SK-N-SH (cell line): ENCODE measurements at regions not wholly inside any gene's neighbourhood (a gene's known extent, or its start where the extent isn't known, plus 50 kb on each side); places are given as distances from the start of the nearest gene placed in this dataset.

Source experiments
- CHD2 ChIP-seq: fragments of 150-350 bp; IDR thresholded peaks from 2 replicates; pipeline ENCODE4 v1.6.1; 2018; ENCODE audit warnings: low read length; ENCODE audit not compliant: partially characterized antibody
- EZH2phosphoT487 ChIP-seq: fragments of 200-600 bp; sonication (generic); IDR thresholded peaks from 2 replicates; pipeline ENCODE4 v1.6.1; 2017; ENCODE audit warnings: low read depth, mixed run types, mild to moderate bottlenecking, antibody characterized with exemption, moderate library complexity, borderline replicate concordance
- MAX ChIP-seq: IDR thresholded peaks from 2 replicates; pipeline ENCODE4 v1.4.0; 2012; ENCODE audit warnings: low read depth
- RAD21 ChIP-seq: IDR thresholded peaks from 2 replicates; pipeline ENCODE4 v1.6.1; 2012; ENCODE audit warnings: mild to moderate bottlenecking, low read length
- RFX5 ChIP-seq: IDR thresholded peaks from 2 replicates; pipeline ENCODE4 v1.6.1; 2012; ENCODE audit warnings: mild to moderate bottlenecking, improper control_type of control experiment, low read length
- SMC3 ChIP-seq: IDR thresholded peaks from 2 replicates; pipeline ENCODE4 v1.6.1; 2012; ENCODE audit warnings: low read depth, low read length, improper control_type of control experiment
- TEAD4 ChIP-seq: IDR thresholded peaks from 2 replicates; pipeline ENCODE4 v1.4.0; 2012; ENCODE audit warnings: mild to moderate bottlenecking, borderline replicate concordance; ENCODE audit not compliant: insufficient read depth
- TF ChIP-seq, protein P1 (sequence below): fragments of 200-600 bp; sonication (generic); IDR thresholded peaks from 2 replicates; pipeline ENCODE4 v1.6.1; 2017; ENCODE audit warnings: antibody characterized with exemption, mild to moderate bottlenecking, moderate library complexity
- TF ChIP-seq, protein P2 (sequence below): fragments of 150-350 bp; IDR thresholded peaks from 2 replicates; pipeline ENCODE4 v1.6.1; 2016; ENCODE audit warnings: mild to moderate bottlenecking, low read depth, low read length
- TF ChIP-seq, protein P3 (sequence below): fragments of 150-350 bp; IDR thresholded peaks from 2 replicates; pipeline ENCODE4 v1.6.1; 2017; ENCODE audit warnings: antibody characterized with exemption, low read length, low read depth, borderline replicate concordance

DNA sequence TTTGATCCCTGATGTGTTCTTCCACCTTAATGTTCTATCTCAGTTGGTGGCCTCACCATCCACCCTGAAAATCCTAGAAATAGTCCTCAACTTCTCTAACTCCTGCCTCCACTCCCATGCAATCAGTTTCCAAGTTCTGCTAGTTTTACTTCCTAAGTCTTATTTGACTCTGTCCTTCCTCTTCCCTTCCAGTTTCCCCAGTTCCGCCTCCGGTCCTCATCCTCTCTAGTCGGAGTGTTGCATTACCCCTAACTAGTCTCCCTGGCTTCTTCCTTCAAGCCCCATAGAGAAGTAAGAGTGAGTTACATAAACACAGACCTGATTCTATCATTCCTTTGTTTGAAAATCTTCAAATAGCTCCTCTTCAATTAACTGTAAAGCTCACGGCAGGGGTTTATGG, 236.5 kb downstream of the GXYLT1 start:
- no peak for TF ChIP-seq EZH2phosphoT487
- TF ChIP-seq, protein P1, sequence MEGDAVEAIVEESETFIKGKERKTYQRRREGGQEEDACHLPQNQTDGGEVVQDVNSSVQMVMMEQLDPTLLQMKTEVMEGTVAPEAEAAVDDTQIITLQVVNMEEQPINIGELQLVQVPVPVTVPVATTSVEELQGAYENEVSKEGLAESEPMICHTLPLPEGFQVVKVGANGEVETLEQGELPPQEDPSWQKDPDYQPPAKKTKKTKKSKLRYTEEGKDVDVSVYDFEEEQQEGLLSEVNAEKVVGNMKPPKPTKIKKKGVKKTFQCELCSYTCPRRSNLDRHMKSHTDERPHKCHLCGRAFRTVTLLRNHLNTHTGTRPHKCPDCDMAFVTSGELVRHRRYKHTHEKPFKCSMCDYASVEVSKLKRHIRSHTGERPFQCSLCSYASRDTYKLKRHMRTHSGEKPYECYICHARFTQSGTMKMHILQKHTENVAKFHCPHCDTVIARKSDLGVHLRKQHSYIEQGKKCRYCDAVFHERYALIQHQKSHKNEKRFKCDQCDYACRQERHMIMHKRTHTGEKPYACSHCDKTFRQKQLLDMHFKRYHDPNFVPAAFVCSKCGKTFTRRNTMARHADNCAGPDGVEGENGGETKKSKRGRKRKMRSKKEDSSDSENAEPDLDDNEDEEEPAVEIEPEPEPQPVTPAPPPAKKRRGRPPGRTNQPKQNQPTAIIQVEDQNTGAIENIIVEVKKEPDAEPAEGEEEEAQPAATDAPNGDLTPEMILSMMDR: no peak
- TF ChIP-seq SMC3: no peak
- no peak for TF ChIP-seq RAD21
- no peak for TF ChIP-seq MAX
- no peak for TF ChIP-seq TEAD4
- no peak for TF ChIP-seq CHD2
- TF ChIP-seq, protein P2, sequence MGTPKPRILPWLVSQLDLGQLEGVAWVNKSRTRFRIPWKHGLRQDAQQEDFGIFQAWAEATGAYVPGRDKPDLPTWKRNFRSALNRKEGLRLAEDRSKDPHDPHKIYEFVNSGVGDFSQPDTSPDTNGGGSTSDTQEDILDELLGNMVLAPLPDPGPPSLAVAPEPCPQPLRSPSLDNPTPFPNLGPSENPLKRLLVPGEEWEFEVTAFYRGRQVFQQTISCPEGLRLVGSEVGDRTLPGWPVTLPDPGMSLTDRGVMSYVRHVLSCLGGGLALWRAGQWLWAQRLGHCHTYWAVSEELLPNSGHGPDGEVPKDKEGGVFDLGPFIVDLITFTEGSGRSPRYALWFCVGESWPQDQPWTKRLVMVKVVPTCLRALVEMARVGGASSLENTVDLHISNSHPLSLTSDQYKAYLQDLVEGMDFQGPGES: no peak
- TF ChIP-seq, protein P3, sequence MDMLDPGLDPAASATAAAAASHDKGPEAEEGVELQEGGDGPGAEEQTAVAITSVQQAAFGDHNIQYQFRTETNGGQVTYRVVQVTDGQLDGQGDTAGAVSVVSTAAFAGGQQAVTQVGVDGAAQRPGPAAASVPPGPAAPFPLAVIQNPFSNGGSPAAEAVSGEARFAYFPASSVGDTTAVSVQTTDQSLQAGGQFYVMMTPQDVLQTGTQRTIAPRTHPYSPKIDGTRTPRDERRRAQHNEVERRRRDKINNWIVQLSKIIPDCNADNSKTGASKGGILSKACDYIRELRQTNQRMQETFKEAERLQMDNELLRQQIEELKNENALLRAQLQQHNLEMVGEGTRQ: no peak
- TF ChIP-seq RFX5: no peak
